Spleen (tissue), 11 donors: ENCODE measurements at regions not wholly inside any gene's neighbourhood (a gene's known extent, or its start where the extent isn't known, plus 50 kb on each side); places are given as distances from the start of the nearest gene placed in this dataset.

Experiments
- DNase-seq: peaks from one replicate; pipeline ENCODE4 v3.0.0-alpha.2; 2020
- H3K27ac ChIP-seq, 8 donors: fragments of 200-600 bp; sonication (generic) in 7 of 8; 1 replicate in 4 of 8; 2 replicates in 4 of 8; pipeline versions ENCODE4 v1.5.0 to v1.8.0; 2016 to 2021; ENCODE audit warnings: inconsistent platforms in 4 of 8, mild to moderate bottlenecking in 4 of 8, moderate library complexity in 1 of 8
- H3K27me3 ChIP-seq, 7 donors: fragments of 200-600 bp; sonication (generic) in 6 of 7; replicated peaks in 1 of 7; 1 replicate in 4 of 7; 2 replicates in 3 of 7; pipeline versions ENCODE4 v1.5.0 to v1.8.0; 2016 to 2021; ENCODE audit warnings: inconsistent platforms in 3 of 7, mild to moderate bottlenecking in 1 of 7
- H3K36me3 ChIP-seq, 6 donors: fragments of 200-600 bp; sonication (generic) in 5 of 6; 1 replicate in 4 of 6; 2 replicates in 2 of 6; pipeline versions ENCODE4 v1.5.0 to v1.8.0; 2016 to 2021; ENCODE audit warnings: inconsistent platforms in 2 of 6
- H3K4me1 ChIP-seq, 6 donors: fragments of 200-600 bp; sonication (generic) in 5 of 6; 1 replicate in 3 of 6; 2 replicates in 3 of 6; pipeline versions ENCODE4 v1.5.0 to v1.8.0; 2016 to 2021; ENCODE audit warnings: inconsistent platforms in 3 of 6
- H3K4me3 ChIP-seq, 8 donors: fragments of 200-600 bp; sonication (generic) in 7 of 8; 1 replicate in 4 of 8; 2 replicates in 4 of 8; pipeline versions ENCODE4 v1.5.0 to v1.8.0; 2016 to 2021; ENCODE audit warnings: inconsistent platforms in 4 of 8, mild to moderate bottlenecking in 4 of 8, moderate library complexity in 2 of 8
- H3K9me3 ChIP-seq, 8 donors: fragments of 200-600 bp; sonication (generic) in 7 of 8; 1 replicate in 4 of 8; 2 replicates in 4 of 8; pipeline versions ENCODE4 v1.5.0 to v1.8.0; 2016 to 2021; ENCODE audit warnings: inconsistent platforms in 4 of 8
- CTCF ChIP-seq, 11 experiments: fragments of 200-600 bp in 7 of 11; fragments of 450-650 bp in 4 of 11; sonication (generic) in 4 of 11; IDR thresholded peaks in 8 of 11; conservative IDR thresholded peaks in 3 of 11; 1 replicate in 7 of 11; 2 replicates in 4 of 11; pipeline versions ENCODE4 v1.4.0 to v1.8.0; 2016 to 2021; ENCODE audit warnings: antibody characterized with exemption in 11 of 11, inconsistent platforms in 4 of 11, mild to moderate bottlenecking in 1 of 11
- POLR2A ChIP-seq, 3 donors: fragments of 450-650 bp; IDR thresholded peaks; one replicate each; pipeline ENCODE4 v1.5.1; 2017; ENCODE audit warnings: antibody characterized with exemption in 3 of 3, mild to moderate bottlenecking in 1 of 3
- POLR2AphosphoS5 ChIP-seq, 3 donors: sonication (generic); formaldehyde crosslinking; IDR thresholded peaks; one replicate each; pipeline ENCODE4 v1.5.1; 2017; ENCODE audit warnings: antibody characterized with exemption in 3 of 3
- WGBS, 5 donors: extraction: QIAGEN DNeasy Blood & Tissue Kit in 3 of 5; methylation state at CpG; one replicate each; pipeline versions ENCODE4 v1.1.5 to v1.1.7; 2013 to 2018; 5-methylcytosine and 5-hydroxymethylcytosine counted together
- intact Hi-C: fragments of 100-400 bp; cut with DNase I; formaldehyde crosslinking; loops from one replicate; pipeline ENCODE4 v1.15.0; 2023; ENCODE audit warnings: low total_unique reads
- donor health status: healthy with polysubstance abuse.
- donor health status: DM: no; HTN: no; CAD: no; lungs with moderate emphysema.
- donor health status: DM: no; HTN: no; CAD: no.
- donor health status: Bipolar disorder and iron deficiency.
- donor health status: healthy.
- donor health status: DM: no; HTN: no; CAD: no.
- donor health status: DM: yes; HTN: yes; CAD: no.

GRCh38 chr17:74078363-74078941 lies 125.0 kb upstream of the RPL38 start:
- Histone ChIP-seq H3K9me3 (peaks cover 0 to 19% (median 2%) of the 10 kb centered on the region in 8 donors), H3K4me3 (no peak overlapping the region), H3K4me1 (no peaks in the 10 kb centered on the region), H3K36me3 (no peaks in the 10 kb centered on the region), H3K27me3 (peaks cover 0 to 42% (median 3%) of the 10 kb centered on the region in 7 donors), H3K27ac (no peak overlapping the region)
- 77 to 88% (median 83%) methylated on average over 12 of the region's 12 CpGs for WGBS, 5 donors
- DNase-seq: no peak
- TF ChIP-seq POLR2A (IDR thresholded peaks at IDR 0.05) (no peak), CTCF (IDR thresholded peaks at IDR 0.05 in 8 of 11, conservative IDR thresholded peaks at IDR 0.05 in 3 of 11) (no peak), POLR2AphosphoS5 (IDR thresholded peaks at IDR 0.05) (no peak)
- intact Hi-C loops: no loop called here

GRCh38 chr17:74079537-74080300 lies 123.8 kb upstream of the RPL38 start:
- WGBS, 5 donors: 74 to 91% (median 87%) methylated on average over 8 to 11 of the region's 11 CpGs
- TF ChIP-seq POLR2AphosphoS5 (IDR thresholded peaks at IDR 0.05): no peak
- no peak overlapping the region for H3K27ac ChIP-seq
- no peak for DNase-seq
- intact Hi-C loops: no loop called here
- H3K4me3 ChIP-seq: no peak overlapping the region
- no peaks in the 10 kb centered on the region for H3K4me1 ChIP-seq
- no peaks in the 10 kb centered on the region for H3K36me3 ChIP-seq
- peaks cover 0 to 42% (median 3%) of the 10 kb centered on the region in 7 donors for H3K27me3 ChIP-seq
- H3K9me3 ChIP-seq: peaks cover 0 to 11% (median under 1%) of the 10 kb centered on the region in 8 donors

- H3K9me3 ChIP-seq: peaks cover 0 to 15% (median 7%) of the 10 kb centered on the region in 8 donors
- H3K36me3 ChIP-seq: no peaks in the 10 kb centered on the region
- no peak overlapping the region for H3K27ac ChIP-seq
- no peak for TF ChIP-seq CTCF (IDR thresholded peaks at IDR 0.05 in 8 of 11, conservative IDR thresholded peaks at IDR 0.05 in 3 of 11)
- TF ChIP-seq POLR2AphosphoS5 (IDR thresholded peaks at IDR 0.05): no peak
- TF ChIP-seq POLR2A (IDR thresholded peaks at IDR 0.05): no peak
- no peak overlapping the region for H3K4me3 ChIP-seq
- no peaks in the 10 kb centered on the region for H3K4me1 ChIP-seq
- intact Hi-C loops: no loop called here
- 55 to 69% (median 60%) methylated on average over 20 to 21 of the region's 21 CpGs for WGBS, 5 donors
- no peak for DNase-seq
- peaks cover 0 to 42% (median 3%) of the 10 kb centered on the region in 7 donors for H3K27me3 ChIP-seq
These were observed 122.6 kb upstream of the RPL38 start for GRCh38 chr17:74080656-74081582.

- Histone ChIP-seq H3K36me3 (no peaks in the 10 kb centered on the region), H3K27ac (no peak overlapping the region), H3K9me3 (peaks cover 0 to 16% (median 7%) of the 10 kb centered on the region in 8 donors), H3K4me3 (no peak overlapping the region), H3K4me1 (no peaks in the 10 kb centered on the region), H3K27me3 (peaks cover 0 to 48% (median 3%) of the 10 kb centered on the region in 7 donors)
- WGBS, 5 donors: 67 to 85% (median 84%) methylated on average over 7 of the region's 7 CpGs
- no peak for TF ChIP-seq POLR2A (IDR thresholded peaks at IDR 0.05)
- TF ChIP-seq CTCF (IDR thresholded peaks at IDR 0.05 in 8 of 11, conservative IDR thresholded peaks at IDR 0.05 in 3 of 11): no peak
- no peak for TF ChIP-seq POLR2AphosphoS5 (IDR thresholded peaks at IDR 0.05)
- DNase-seq: no peak
- intact Hi-C loops: no loop called here
These were observed 120.6 kb upstream of the RPL38 start for GRCh38 chr17:74082886-74083285.
